Activated naive CD4-positive, alpha-beta T cell treated with anti-CD3 and anti-CD28 coated beads for 36 hours (primary cell): ENCODE measurements at regions not wholly inside any gene's neighbourhood (a gene's known extent, or its start where the extent isn't known, plus 50 kb on each side); places are given as distances from the start of the nearest gene placed in this dataset.

Experiments used
- CTCF ChIA-PET: fragments of 350-600 bp; sonication (Branson Sonifier 250); formaldehyde crosslinking; loops from one replicate; lab custom pipeline; 2021; ENCODE audit warnings: antibody characterized with exemption; lab: Charles Lee
- DNase-seq: peaks from one replicate; pipeline ENCODE4 v3.0.0-alpha.2; 2020
- H3K27ac Mint-ChIP-seq: one replicate; pipeline ENCODE4 v1.8.0; 2021; ENCODE audit warnings: mild to moderate bottlenecking, mixed read lengths
- H3K27me3 Mint-ChIP-seq: one replicate; pipeline ENCODE4 v1.8.0; 2021; ENCODE audit warnings: low read depth, mixed read lengths
- H3K36me3 Mint-ChIP-seq: one replicate; pipeline ENCODE4 v1.8.0; 2021; ENCODE audit warnings: low read depth, mixed read lengths
- H3K4me1 Mint-ChIP-seq: one replicate; pipeline ENCODE4 v1.8.0; 2021; ENCODE audit warnings: low read depth, mixed read lengths
- H3K4me3 Mint-ChIP-seq: one replicate; pipeline ENCODE4 v1.8.0; 2021; ENCODE audit warnings: mild to moderate bottlenecking, moderate library complexity, mixed read lengths
- H3K9me3 Mint-ChIP-seq: one replicate; pipeline ENCODE4 v1.8.0; 2021; ENCODE audit warnings: mixed read lengths
- intact Hi-C: fragments of 100-400 bp; cut with micrococcal nuclease; formaldehyde crosslinking; loops from one replicate; pipeline ENCODE4 v1.15.1; 2023

- peaks cover 34% of the 10 kb centered on the region for H3K4me1 Mint-ChIP-seq
- no peak for DNase-seq
- H3K4me3 Mint-ChIP-seq, result peak overlapping the region; percentile 80
- CTCF ChIA-PET, result interaction anchor here (0.9 to 1.0 kb wide), 2 partner anchors 24 to 44 kb away, joined by 3 to 4 read pairs; no protein-coding TSS in a partner anchor
- no peaks in the 10 kb centered on the region for H3K36me3 Mint-ChIP-seq
- no peaks in the 10 kb centered on the region for H3K9me3 Mint-ChIP-seq
- H3K27ac Mint-ChIP-seq, result peak overlapping the region; percentile 46
- intact Hi-C loops, result loop anchor here (5.0 kb wide), 3 partner anchors 41 to 336 kb away; no protein-coding TSS in a partner anchor
- no peaks in the 10 kb centered on the region for H3K27me3 Mint-ChIP-seq
These were observed 161.1 kb upstream of the GRK3 start for GRCh38 chr22:25403284-25403810.

GRCh38 chr22:25403811-25404471 lies 160.5 kb upstream of the GRK3 start:
- H3K4me1 Mint-ChIP-seq, result peaks cover 28% of the 10 kb centered on the region

GRCh38 chr22:25404556-25404927 lies 159.9 kb upstream of the GRK3 start:
- Mint-ChIP-seq H3K36me3 (no peaks in the 10 kb centered on the region), H3K27me3 (no peaks in the 10 kb centered on the region), H3K27ac (no peak overlapping the region), H3K9me3 (no peaks in the 10 kb centered on the region), H3K4me1 (peaks cover 27% of the 10 kb centered on the region), H3K4me3 (peak overlapping the region; percentile 80)
- CTCF ChIA-PET, result no interaction called here
- intact Hi-C loops, result loop anchor here (5.0 kb wide), 3 partner anchors 42 to 337 kb away; no protein-coding TSS in a partner anchor
- no peak for DNase-seq

More at GRCh38 chr22:25403811-25404471, 160.5 kb upstream of the GRK3 start:
- Mint-ChIP-seq H3K4me3 (peak overlapping the region; percentile 80), H3K9me3 (no peaks in the 10 kb centered on the region), H3K27me3 (no peaks in the 10 kb centered on the region), H3K36me3 (no peaks in the 10 kb centered on the region), H3K27ac (peak overlapping the region; percentile 46)
- CTCF ChIA-PET, result interaction anchor here (0.9 to 1.0 kb wide), 2 partner anchors 24 to 44 kb away, joined by 3 to 4 read pairs; no protein-coding TSS in a partner anchor
- peak; percentile 11 for DNase-seq
- intact Hi-C loops, result loop anchor here (5.0 kb wide), 3 partner anchors 42 to 337 kb away; no protein-coding TSS in a partner anchor

GRCh38 chr22:25404928-25405816 lies 159.3 kb upstream of the GRK3 start:
- intact Hi-C loops, result loop anchor here (5.0 kb wide), 3 partner anchors 42 to 338 kb away; no protein-coding TSS in a partner anchor
- no peaks in the 10 kb centered on the region for H3K27me3 Mint-ChIP-seq
- peak; percentile 70 for DNase-seq
- CTCF ChIA-PET, result interaction anchor here (0.5 to 1.6 kb wide), 2 partner anchors 42 to 768 kb away, joined by 3 to 4 read pairs; no protein-coding TSS in a partner anchor
- H3K4me1 Mint-ChIP-seq, result peaks cover 27% of the 10 kb centered on the region
- H3K4me3 Mint-ChIP-seq, result peak overlapping the region; percentile 80
- no peak overlapping the region for H3K27ac Mint-ChIP-seq
- H3K36me3 Mint-ChIP-seq, result no peaks in the 10 kb centered on the region
- no peaks in the 10 kb centered on the region for H3K9me3 Mint-ChIP-seq

- no peak for DNase-seq
- no peaks in the 10 kb centered on the region for H3K36me3 Mint-ChIP-seq
- CTCF ChIA-PET, result interaction anchor here (0.5 to 1.6 kb wide), 2 partner anchors 43 to 768 kb away, joined by 3 to 4 read pairs; no protein-coding TSS in a partner anchor
- no peaks in the 10 kb centered on the region for H3K27me3 Mint-ChIP-seq
- no peaks in the 10 kb centered on the region for H3K9me3 Mint-ChIP-seq
- peak overlapping the region; percentile 71 for H3K4me3 Mint-ChIP-seq
- H3K4me1 Mint-ChIP-seq, result peaks cover 32% of the 10 kb centered on the region
- H3K27ac Mint-ChIP-seq, result no peak overlapping the region
- intact Hi-C loops, result no loop called here
These were observed 158.5 kb upstream of the GRK3 start for GRCh38 chr22:25405841-25406509.

- peaks cover 30% of the 10 kb centered on the region for H3K4me1 Mint-ChIP-seq
- no peak overlapping the region for H3K27ac Mint-ChIP-seq
- H3K4me3 Mint-ChIP-seq, result peak overlapping the region; percentile 71
- no peaks in the 10 kb centered on the region for H3K27me3 Mint-ChIP-seq
- DNase-seq, result no peak
- intact Hi-C loops, result no loop called here
- H3K36me3 Mint-ChIP-seq, result no peaks in the 10 kb centered on the region
- CTCF ChIA-PET, result interaction anchor here (0.7 to 1.6 kb wide), 2 partner anchors 12 to 44 kb away, joined by 3 to 4 read pairs; no protein-coding TSS in a partner anchor
- no peaks in the 10 kb centered on the region for H3K9me3 Mint-ChIP-seq
These were observed 157.8 kb upstream of the GRK3 start for GRCh38 chr22:25406510-25407210.

- CTCF ChIA-PET, result interaction anchor here (0.6 to 0.7 kb wide), 2 partner anchors 11 to 36 kb away, joined by 3 to 4 read pairs; no protein-coding TSS in a partner anchor
- no peaks in the 10 kb centered on the region for H3K27me3 Mint-ChIP-seq
- H3K4me3 Mint-ChIP-seq, result peak overlapping the region; percentile 71
- H3K27ac Mint-ChIP-seq, result no peak overlapping the region
- H3K36me3 Mint-ChIP-seq, result no peaks in the 10 kb centered on the region
- intact Hi-C loops, result no loop called here
- DNase-seq, result no peak
- no peaks in the 10 kb centered on the region for H3K9me3 Mint-ChIP-seq
- peaks cover 24% of the 10 kb centered on the region for H3K4me1 Mint-ChIP-seq
These were observed 157.1 kb upstream of the GRK3 start for GRCh38 chr22:25407226-25407858.

DNA sequence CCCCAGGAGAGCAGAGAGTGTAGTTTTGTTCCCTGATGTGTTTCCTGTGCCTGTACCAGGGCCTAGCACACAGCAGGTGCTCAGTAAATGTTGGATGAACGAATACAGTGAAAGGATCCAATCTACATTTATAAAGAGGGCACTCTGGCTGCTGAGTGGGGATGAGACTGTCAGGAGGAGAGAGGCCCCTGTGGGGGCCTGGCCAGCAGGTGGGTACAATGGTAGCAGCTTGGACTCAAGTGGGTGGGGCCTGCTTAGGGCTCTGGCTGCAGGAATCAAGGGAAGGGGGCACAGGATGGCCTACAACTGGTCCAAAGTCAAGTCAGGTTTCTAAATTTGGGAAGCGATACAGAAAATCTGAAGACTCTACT lies 156.6 kb upstream of the GRK3 start:
- DNase-seq, result no peak
- Mint-ChIP-seq H3K27me3 (no peaks in the 10 kb centered on the region), H3K4me1 (peaks cover 23% of the 10 kb centered on the region), H3K27ac (no peak overlapping the region), H3K9me3 (peaks cover 1% of the 10 kb centered on the region), H3K4me3 (peak overlapping the region; percentile 10), H3K36me3 (no peaks in the 10 kb centered on the region)
- intact Hi-C loops, result no loop called here
- CTCF ChIA-PET, result interaction anchor here (0.6 kb wide), 2 partner anchors 35 to 39 kb away, joined by 3 to 4 read pairs; no protein-coding TSS in a partner anchor

GRCh38 chr22:25409240-25409639 lies 155.2 kb upstream of the GRK3 start:
- CTCF ChIA-PET, result no interaction called here
- Mint-ChIP-seq H3K9me3 (peaks cover 10% of the 10 kb centered on the region), H3K4me3 (no peak overlapping the region), H3K4me1 (peaks cover 11% of the 10 kb centered on the region), H3K27me3 (no peaks in the 10 kb centered on the region), H3K27ac (no peak overlapping the region), H3K36me3 (no peaks in the 10 kb centered on the region)
- intact Hi-C loops, result no loop called here
- no peak for DNase-seq

- Mint-ChIP-seq H3K36me3 (no peaks in the 10 kb centered on the region), H3K4me1 (peaks cover 11% of the 10 kb centered on the region), H3K4me3 (peak overlapping the region; percentile 45), H3K27me3 (no peaks in the 10 kb centered on the region), H3K27ac (no peak overlapping the region), H3K9me3 (peaks cover 10% of the 10 kb centered on the region)
- CTCF ChIA-PET, result interaction anchor here (0.6 to 0.7 kb wide), 3 partner anchors 33 to 329 kb away, joined by 3 to 5 read pairs (median 3); no protein-coding TSS in a partner anchor
- intact Hi-C loops, result no loop called here
- no peak for DNase-seq
These were observed 153.6 kb upstream of the GRK3 start for GRCh38 chr22:25410849-25411248.

DNA sequence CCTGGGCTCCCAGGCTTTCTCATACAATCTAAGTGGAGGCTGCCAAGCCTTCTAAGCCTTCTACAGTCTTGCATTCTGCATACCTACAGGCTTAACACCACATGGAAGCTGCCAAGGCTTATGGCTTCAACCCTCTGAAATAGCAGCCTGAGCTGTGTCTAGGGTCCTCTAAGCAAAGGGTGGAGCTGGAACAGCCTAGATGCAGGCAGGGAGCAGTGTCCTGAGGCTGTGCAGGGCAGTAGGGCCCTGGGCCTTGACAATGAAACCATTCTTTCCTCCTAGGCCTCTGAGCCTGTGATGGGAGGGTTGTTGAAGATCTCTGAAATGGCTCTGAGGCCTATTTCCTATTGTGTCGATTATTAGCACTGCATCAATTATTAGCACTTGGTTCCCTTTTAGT lies 150.9 kb upstream of the GRK3 start:
- no peak for DNase-seq
- Mint-ChIP-seq H3K36me3 (no peaks in the 10 kb centered on the region), H3K4me3 (no peak overlapping the region), H3K4me1 (peaks cover 6% of the 10 kb centered on the region), H3K27me3 (peaks cover 12% of the 10 kb centered on the region), H3K9me3 (peaks cover 10% of the 10 kb centered on the region), H3K27ac (no peak overlapping the region)
- intact Hi-C loops, result no loop called here
- CTCF ChIA-PET, result no interaction called here
